Keratinocyte (primary cell): ENCODE measurements at regions not wholly inside any gene's neighbourhood (a gene's known extent, or its start where the extent isn't known, plus 50 kb on each side); places are given as distances from the start of the nearest gene placed in this dataset.

Experiments used
- DNase-seq: peaks from one replicate; pipeline ENCODE4 v3.0.0-alpha.2; 2011; ENCODE audit warnings: low read depth, missing footprints, low spot score
- FAIRE-seq: peaks from 2 replicates; lab custom pipeline; 2011; peaks lifted over from hg19 to GRCh38; lab: Jason Lieb, UNC
- H2AFZ ChIP-seq: 2 replicates; pipeline ENCODE4 v1.6.0; 2012; ENCODE audit warnings: low read length, control low read depth, inconsistent platforms; ENCODE audit not compliant: control insufficient read depth
- H3K27ac ChIP-seq: 2 replicates; pipeline ENCODE4 v1.5.1; 2011; ENCODE audit warnings: low read length; ENCODE audit not compliant: control insufficient read depth, insufficient read depth
- H3K27me3 ChIP-seq: 3 replicates; pipeline ENCODE4 v1.6.0; 2011; ENCODE audit warnings: low read length; ENCODE audit not compliant: control insufficient read depth, insufficient read depth; ENCODE audit errors: extremely low read depth
- H3K36me3 ChIP-seq, 2 experiments: 2 replicates in 1 of 2; 3 replicates in 1 of 2; pipeline ENCODE4 v1.5.1; 2011; ENCODE audit warnings: low read length in 2 of 2, mild to moderate bottlenecking in 1 of 2; ENCODE audit not compliant: control insufficient read depth in 2 of 2, insufficient read depth in 2 of 2; ENCODE audit errors: extremely low read depth in 1 of 2
- H3K4me1 ChIP-seq: 3 replicates; pipeline ENCODE4 v1.5.1; 2011; ENCODE audit warnings: low read length; ENCODE audit not compliant: control insufficient read depth, insufficient read depth; ENCODE audit errors: extremely low read depth
- H3K4me2 ChIP-seq: 3 replicates; pipeline ENCODE4 v1.6.0; 2011; ENCODE audit warnings: low read depth, low read length; ENCODE audit not compliant: control insufficient read depth, insufficient read depth; ENCODE audit errors: extremely low read depth
- H3K4me3 ChIP-seq, 3 experiments: fragments of 200-600 bp in 1 of 3; sonication (generic) in 1 of 3; 2 replicates in 2 of 3; 3 replicates in 1 of 3; pipeline ENCODE4 v1.5.1; 2011 to 2016; ENCODE audit warnings: low read length in 3 of 3, mild to moderate bottlenecking in 3 of 3, control low read depth in 2 of 3, inconsistent platforms in 1 of 3, low read depth in 1 of 3, mixed read lengths in 1 of 3, mixed run types in 1 of 3, moderate library complexity in 1 of 3; ENCODE audit not compliant: control insufficient read depth in 2 of 3, insufficient read depth in 2 of 3; ENCODE audit errors: extremely low read depth in 1 of 3
- H3K79me2 ChIP-seq: 2 replicates; pipeline ENCODE4 v1.6.0; 2012; ENCODE audit warnings: low read length; ENCODE audit not compliant: control insufficient read depth, insufficient read depth
- H3K9ac ChIP-seq: 3 replicates; pipeline ENCODE4 v1.6.0; 2011; ENCODE audit warnings: low read length; ENCODE audit not compliant: control insufficient read depth, insufficient read depth; ENCODE audit errors: extremely low read depth
- H3K9me1 ChIP-seq: 3 replicates; pipeline ENCODE4 v1.6.0; 2011; ENCODE audit warnings: low read length; ENCODE audit not compliant: control insufficient read depth, insufficient read depth; ENCODE audit errors: extremely low read depth
- H3K9me3 ChIP-seq: 2 replicates; pipeline ENCODE4 v1.5.1; 2012; ENCODE audit warnings: low read depth, low read length; ENCODE audit not compliant: control insufficient read depth
- H4K20me1 ChIP-seq: 3 replicates; pipeline ENCODE4 v1.6.0; 2011; ENCODE audit warnings: low read length; ENCODE audit not compliant: control insufficient read depth, insufficient read depth; ENCODE audit errors: extremely low read depth
- CTCF ChIP-seq, 3 experiments: IDR thresholded peaks in 1 of 3; conservative IDR thresholded peaks in 1 of 3; optimal IDR thresholded peaks in 1 of 3; 2 replicates in 2 of 3; 3 replicates in 1 of 3; pipeline versions ENCODE3 to v1.5.1; 2011; ENCODE audit warnings: low read length in 3 of 3, mild to moderate bottlenecking in 3 of 3, moderate library complexity in 2 of 3, control low read depth in 1 of 3, inconsistent platforms in 1 of 3; ENCODE audit not compliant: insufficient read depth in 2 of 3; ENCODE audit errors: extremely low read depth in 1 of 3
- EZH2 ChIP-seq: IDR thresholded peaks from one replicate; pipeline ENCODE4 v1.6.1; 2012; ENCODE audit warnings: inconsistent platforms, mild to moderate bottlenecking, low read length, moderate library complexity
- dilution Hi-C: fragments of 300-500 bp; cut with MboI; formaldehyde crosslinking; loops from one replicate; pipeline ENCODE4 v1.7.0; 2020; ENCODE audit warnings: low sequenced_read_pairs; ENCODE audit not compliant: extremely low pct_ligation_motif_present

GRCh38 chr9:129513282-129513681 lies 107.6 kb downstream of the C9orf50 start:
- H3K4me2 ChIP-seq: no peak overlapping the region
- dilution Hi-C loops: no loop called here
- DNase-seq (no peak), FAIRE-seq (no peak)
- H3K9me3 ChIP-seq: peaks cover 10% of the 10 kb centered on the region
- H3K4me3 ChIP-seq: no peak overlapping the region
- TF ChIP-seq EZH2 (no peak), CTCF (optimal IDR thresholded peaks at IDR 0.05 in 1 of 3, IDR thresholded peaks at IDR 0.05 in 1 of 3, conservative IDR thresholded peaks at IDR 0.05 in 1 of 3; ENCODE audit: extremely low read depth in 1 of 3, insufficient read depth in 2 of 3, low read length in 3 of 3) (no peak)
- H4K20me1 ChIP-seq: no peaks in the 10 kb centered on the region
- H3K36me3 ChIP-seq: no peaks in the 10 kb centered on the region
- H2AFZ ChIP-seq: no peak overlapping the region
- H3K27ac ChIP-seq: no peak overlapping the region
- H3K4me1 ChIP-seq: no peaks in the 10 kb centered on the region
- H3K9me1 ChIP-seq: no peaks in the 10 kb centered on the region
- H3K27me3 ChIP-seq: no peaks in the 10 kb centered on the region
- H3K79me2 ChIP-seq: no peaks in the 10 kb centered on the region
- no peak overlapping the region for H3K9ac ChIP-seq

- H3K4me1 ChIP-seq: no peaks in the 10 kb centered on the region
- H3K4me3 ChIP-seq: no peak overlapping the region
- no peak overlapping the region for H3K4me2 ChIP-seq
- H3K27ac ChIP-seq: no peak overlapping the region
- no peak overlapping the region for H3K9ac ChIP-seq
- H3K27me3 ChIP-seq: no peaks in the 10 kb centered on the region
- H4K20me1 ChIP-seq: no peaks in the 10 kb centered on the region
- dilution Hi-C loops: no loop called here
- H3K9me1 ChIP-seq: no peaks in the 10 kb centered on the region
- no peaks in the 10 kb centered on the region for H3K36me3 ChIP-seq
- H3K9me3 ChIP-seq: peaks cover 10% of the 10 kb centered on the region
- DNase-seq: no peak
- H2AFZ ChIP-seq: no peak overlapping the region
- FAIRE-seq: no peak
- H3K79me2 ChIP-seq: no peaks in the 10 kb centered on the region
- TF ChIP-seq CTCF (optimal IDR thresholded peaks at IDR 0.05 in 1 of 3, IDR thresholded peaks at IDR 0.05 in 1 of 3, conservative IDR thresholded peaks at IDR 0.05 in 1 of 3; ENCODE audit: extremely low read depth in 1 of 3, insufficient read depth in 2 of 3, low read length in 3 of 3) (no peak), EZH2 (no peak)
Measured at GRCh38 chr9:129511285-129511900, 109.5 kb downstream of the C9orf50 start.
